HG02938 (cell line): ENCODE measurements at regions not wholly inside any gene's neighbourhood (a gene's known extent, or its start where the extent isn't known, plus 50 kb on each side); places are given as distances from the start of the nearest gene placed in this dataset.
"Not testable (repeated sequence)": the region's sequence is repeated elsewhere in the genome, so short reads cannot be mapped to it uniquely, and the experiment has no call there.

ENCODE experiments used
- ATAC-seq: cut with Tn5 transposase; IDR thresholded peaks from one replicate; pipeline ENCODE4 v1.9.1; 2021; ENCODE audit warnings: mild to moderate bottlenecking, moderate library complexity; ENCODE audit not compliant: unreplicated experiment

DNA sequence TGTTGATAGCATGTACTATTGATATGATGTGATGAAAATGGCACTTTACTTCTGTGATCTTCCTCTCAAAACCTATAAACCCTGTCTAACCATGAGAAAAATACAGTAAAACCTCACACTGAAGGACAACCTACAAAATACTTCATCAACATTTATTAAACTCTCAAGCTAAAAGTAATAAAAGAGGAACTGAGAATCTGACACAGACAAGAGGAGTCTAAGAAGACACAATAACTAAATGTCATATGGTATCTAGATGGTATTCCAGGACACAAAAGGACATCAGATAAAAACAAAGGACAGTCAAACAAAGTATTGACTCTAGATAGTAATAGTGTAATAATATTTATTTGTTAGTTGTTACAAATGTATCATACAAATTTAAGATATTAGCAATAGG is 655.3 kb downstream of the SH3BGRL start:
- ATAC-seq: no peak

DNA sequence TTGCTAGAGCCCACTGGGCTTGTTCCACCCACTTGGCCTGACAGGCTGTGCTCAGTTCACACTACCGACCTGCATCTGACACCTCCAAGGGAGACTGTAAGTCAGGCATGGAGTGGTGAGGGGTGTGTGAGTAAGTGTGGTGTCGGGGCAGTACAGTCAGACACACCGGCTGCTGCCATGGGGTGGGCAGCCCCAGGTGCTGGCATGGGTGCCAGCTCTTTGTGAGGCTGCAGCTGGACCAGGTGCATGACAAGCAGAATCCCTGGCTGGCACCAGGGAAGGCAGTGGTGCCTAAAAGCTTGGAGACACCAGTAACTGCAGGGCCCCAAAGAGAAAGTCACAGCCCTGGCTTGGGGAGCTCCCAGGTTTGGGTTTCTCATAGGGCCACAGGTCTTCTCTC is 665.0 kb downstream of the SH3BGRL start:
- ATAC-seq: no peak

DNA sequence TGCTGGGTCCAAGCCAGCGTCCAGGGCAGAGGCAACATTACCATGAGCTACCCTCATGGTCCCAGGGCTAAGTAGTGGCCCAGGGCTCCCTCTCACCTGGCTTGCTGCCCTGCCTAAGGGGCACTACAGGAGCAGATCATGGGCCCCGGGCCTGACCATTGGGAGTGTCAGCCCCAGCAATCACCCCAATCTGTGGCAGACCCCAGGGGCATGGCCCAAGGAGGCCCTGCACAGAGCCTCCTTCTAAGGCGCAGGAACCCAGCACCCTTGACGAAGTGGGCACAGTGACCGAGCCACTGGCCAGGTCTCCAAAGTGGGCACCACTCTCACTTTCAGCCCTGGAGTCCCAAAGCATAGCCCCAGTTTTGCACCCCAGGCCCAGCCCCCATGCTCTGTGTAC is 667.1 kb downstream of the SH3BGRL start:
- ATAC-seq: no peak

DNA sequence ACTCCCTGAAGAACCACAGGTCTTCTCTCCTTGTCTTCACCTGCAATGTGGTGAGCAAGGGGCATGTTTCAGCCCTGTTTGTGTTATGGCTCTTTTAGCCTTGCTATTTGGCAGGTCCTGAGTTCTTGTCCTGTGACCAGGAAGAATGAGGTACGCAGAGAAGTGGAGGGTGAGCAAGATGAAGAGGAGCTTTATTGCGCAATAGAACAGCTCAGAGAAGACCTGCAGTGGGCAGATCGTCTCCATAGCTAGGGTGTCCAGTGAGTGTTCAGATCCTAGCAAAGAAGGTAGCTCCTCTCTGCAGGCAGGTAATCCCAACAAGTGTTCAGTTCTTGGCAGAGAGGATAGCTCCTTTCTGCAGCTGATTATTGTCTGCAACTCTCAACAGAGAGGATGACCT is 672.9 kb downstream of the SH3BGRL start:
- ATAC-seq: no peak

DNA sequence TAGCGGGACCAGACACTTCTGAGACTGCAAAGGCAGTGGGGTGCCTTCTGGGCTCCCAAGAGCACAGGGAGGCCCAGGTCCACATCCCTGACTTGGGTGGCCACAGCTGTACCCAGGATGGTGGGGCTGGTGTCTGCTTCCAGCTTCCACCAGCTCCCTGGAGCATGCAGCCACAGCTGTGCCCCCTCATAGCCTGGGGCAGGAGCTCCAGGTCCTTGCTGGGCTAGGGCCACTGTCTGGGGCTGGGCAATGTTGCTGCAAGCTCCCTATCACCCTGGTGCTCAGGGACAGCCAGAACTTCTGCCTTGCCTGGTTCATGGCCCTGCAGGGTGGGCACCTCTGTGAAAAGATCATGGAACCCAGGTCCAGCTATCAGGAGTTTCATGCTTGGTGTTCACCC is 673.9 kb downstream of the SH3BGRL start:
- ATAC-seq: no peak

DNA sequence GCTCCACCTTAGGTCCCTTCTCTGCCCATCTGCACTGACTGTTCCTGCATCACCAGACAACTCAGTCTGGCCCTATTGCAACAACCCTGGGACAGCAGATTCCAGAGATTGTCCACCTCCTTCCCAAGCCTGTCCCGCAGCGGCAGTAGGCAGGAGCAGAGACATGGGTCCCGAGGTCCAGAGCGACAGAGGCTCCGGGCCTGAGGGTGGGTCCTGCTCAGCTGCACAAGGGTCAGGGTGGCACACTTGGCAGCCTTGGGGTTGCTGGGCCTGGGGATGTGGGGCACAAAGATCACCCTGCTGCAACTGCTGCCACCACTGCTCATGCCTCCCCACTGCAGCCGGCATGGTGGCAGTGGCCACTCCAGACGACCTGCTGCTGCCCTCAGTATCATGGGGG is 674.5 kb downstream of the SH3BGRL start:
- no peak for ATAC-seq

DNA sequence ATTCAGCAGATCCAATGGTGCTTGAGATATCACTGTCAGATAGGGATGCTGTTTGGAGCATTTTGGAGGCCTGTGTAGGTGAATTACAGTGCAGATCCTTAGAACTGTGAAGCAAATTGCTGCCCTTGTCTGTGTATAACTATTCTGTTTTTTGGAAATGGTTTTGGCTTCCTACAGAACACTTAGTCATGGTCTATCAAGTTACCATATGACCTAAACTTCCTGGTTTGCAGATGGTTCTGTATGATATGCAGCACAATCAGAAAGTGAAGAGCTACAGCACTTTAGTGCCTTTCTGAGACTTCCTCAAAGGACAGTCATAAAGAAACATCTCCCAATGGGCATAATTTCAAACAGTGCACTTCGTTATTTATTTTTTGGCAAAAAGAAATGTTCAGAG is 688.6 kb downstream of the SH3BGRL start:
- ATAC-seq: no peak

DNA sequence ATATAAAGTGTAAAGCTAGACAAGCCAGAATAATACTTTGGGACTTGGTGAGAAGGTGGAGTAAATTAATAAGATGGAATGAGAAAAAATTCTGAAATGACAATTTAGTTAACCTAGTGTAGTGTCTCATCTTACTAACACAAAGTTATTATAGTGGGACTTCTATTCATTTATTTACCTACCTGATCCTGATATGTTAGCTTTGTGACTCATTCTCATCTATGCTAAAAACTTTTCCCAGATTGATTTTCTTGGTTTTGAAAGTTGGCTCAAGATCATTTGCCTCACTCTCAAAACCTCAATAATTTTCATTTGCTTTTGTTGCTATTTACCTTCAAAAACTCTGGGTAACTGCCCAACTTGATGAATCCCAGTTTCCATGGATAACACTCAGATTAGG is 698.6 kb downstream of the SH3BGRL start:
- no peak for ATAC-seq

DNA sequence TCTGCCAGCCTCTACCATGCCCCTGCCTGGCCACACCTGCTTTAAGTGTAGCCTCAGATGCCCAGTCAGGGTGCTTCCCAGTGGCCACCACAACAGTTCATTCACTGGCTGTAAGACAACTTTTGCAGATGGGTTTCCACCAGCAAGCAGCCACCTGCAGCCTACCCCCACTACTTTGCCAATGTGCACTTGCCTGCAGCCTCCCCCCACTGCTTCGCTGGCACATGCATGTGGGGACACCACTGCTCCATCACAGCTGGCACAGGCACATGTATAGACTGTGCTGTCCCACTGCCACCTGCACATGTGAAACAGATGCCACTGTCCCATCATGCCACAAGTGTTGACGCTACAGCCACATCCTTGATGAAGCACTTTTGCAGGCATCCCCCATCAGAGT is 723.9 kb downstream of the SH3BGRL start:
- no peak for ATAC-seq

DNA sequence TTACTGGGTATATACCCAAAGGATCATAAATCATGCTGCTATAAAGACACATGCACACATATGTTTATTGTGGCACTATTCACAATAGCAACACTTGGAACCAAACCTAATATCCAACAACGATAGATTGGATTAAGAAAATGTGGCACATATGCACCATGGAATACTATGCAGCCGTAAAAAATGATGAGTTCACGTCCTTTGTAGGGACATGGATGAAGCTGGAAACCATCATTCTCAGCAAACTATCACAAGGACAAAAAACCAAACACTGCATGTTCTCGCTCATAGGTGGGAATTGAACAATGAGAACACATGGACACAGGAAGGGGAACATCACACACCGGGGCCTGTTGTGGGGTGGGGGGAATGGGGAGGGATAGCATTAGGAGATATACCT is 744.0 kb downstream of the SH3BGRL start:
- not testable (repeated sequence) for ATAC-seq

DNA sequence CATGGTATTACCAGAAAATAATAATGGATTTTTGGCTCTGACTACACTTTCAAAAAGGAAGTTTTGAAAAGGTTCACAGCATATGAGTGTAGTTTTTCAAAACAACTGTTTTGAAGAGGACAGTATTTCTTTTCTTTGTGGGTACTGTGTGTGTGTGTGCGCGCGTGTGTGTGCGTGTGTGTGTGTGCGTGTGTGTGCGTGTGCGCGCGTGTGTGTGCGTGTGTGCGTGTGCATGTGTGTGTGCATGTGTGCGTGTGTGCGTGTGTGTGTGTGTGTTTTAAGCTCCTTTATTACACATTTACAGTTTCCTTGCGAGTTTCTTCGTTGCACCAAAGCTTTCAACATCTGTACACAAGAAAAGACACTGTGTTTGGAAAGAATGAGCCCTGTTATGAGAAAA is 755.4 kb downstream of the SH3BGRL start:
- no peak for ATAC-seq

DNA sequence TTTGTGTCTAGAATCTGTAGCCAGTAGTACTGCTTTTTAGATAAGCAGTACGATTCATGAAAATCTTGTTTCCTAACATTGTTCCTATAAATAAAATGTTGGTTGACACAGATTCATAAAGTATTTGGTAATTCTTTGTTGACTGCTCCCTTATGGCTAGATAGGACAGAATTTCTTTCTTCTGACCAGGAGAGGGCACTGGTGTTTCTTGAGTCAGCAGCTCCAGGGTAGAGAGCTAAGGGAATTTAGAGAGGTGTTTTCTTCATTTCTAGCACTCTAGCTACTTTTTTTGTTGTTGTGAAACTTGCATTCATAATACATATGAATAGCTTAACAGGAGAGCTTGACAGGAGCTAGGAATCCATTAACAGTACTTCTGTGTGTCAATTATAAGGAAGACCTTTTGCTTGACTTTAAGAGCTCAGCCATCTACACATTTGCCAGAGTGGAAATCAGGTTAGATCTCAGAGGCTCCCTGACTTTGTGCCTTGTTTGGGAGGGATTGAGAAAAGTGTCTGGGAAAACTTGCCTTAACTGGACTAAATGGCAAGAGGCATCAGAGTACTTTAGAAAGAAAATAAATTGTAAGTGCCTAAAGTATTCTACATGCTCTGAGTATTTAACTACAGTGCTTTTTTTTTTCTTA is 756.1 kb downstream of the SH3BGRL start:
- ATAC-seq: no peak

DNA sequence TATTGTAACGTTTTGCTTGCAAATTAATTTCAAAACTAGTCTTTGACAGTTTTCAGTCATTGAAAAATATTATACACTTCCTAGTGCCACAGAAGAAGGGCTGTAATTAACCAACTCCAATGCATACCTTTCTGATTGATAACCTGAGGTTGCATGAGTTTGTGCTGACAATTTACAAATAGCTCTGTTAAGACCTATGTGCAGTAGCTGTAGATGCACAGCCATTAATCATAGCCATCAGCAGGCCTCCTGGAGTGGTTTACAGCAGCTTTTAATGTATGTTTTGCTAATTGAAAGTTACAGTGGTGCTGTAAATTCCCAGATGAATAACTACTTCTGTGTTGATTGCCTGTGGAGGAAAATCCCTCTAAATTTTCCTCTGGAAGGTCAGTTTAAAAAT is 758.1 kb downstream of the SH3BGRL start:
- ATAC-seq: no peak

DNA sequence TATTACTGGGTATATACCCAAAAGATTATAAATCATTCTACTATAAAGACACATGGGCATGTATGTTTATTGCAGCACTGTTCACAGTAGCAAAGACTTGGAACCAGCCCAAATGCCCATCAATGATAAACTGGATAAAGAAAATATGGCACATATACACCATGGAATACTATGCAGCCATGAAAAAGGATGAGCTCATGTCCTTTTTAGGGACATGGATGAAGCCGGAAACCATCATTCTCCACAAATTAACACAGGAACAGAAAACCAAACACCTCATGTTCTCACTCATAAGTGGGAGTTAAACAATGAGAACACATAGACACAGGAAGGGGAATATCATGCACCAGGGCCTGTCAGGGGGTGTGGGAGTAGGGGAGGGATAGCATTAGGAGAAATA is 772.5 kb downstream of the SH3BGRL start:
- not testable (repeated sequence) for ATAC-seq

DNA sequence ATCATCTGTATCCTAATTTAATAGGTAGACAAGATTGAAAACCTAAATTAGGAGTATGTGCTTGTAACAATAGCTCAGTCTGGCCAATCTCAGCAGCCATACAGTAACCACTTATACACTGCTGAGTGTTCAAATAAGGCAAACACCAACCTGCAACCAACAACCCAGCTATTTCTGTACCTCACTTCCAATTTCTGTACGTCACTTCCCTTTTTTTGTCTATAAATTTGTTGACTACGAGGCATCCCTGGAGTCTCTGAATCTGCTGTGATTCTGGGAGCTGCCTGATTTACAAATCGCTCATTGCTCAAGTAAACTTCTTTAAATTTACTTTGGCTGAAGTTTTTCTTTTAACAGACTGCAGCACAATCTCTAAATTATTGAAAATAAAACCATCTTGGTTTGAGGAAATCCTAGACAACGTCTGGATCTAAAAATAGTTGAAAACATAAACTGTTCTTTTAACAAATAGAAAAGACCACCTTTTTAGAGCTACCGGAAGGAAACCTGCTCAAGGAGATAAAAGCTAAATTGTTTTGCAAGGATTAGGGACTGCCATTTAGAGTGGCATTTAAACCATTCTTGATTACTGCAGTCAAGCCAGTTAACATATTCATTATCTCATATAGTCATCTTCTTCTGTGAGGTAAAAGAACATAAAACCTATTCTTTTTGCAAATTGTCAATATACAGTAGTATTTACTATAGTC is 778.1 kb downstream of the SH3BGRL start:
- ATAC-seq: no peak

DNA sequence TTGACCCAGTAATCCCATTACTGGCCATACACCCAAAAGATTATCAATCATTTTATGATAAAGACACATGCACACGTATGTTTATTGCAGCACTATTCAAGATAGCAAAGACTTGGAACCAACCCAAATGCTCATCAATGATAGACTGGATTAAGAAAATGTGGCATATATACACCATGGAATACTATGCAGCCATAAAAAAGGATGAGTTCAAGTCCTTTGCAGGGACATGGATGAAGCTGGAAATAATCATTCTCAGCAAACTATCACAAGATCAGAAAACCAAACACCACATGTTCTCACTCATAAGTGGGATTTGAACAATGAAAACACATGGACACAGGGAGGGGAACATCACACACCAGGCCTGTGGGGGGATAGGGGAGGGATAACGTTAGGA is 785.3 kb downstream of the SH3BGRL start:
- ATAC-seq: not testable (repeated sequence)

DNA sequence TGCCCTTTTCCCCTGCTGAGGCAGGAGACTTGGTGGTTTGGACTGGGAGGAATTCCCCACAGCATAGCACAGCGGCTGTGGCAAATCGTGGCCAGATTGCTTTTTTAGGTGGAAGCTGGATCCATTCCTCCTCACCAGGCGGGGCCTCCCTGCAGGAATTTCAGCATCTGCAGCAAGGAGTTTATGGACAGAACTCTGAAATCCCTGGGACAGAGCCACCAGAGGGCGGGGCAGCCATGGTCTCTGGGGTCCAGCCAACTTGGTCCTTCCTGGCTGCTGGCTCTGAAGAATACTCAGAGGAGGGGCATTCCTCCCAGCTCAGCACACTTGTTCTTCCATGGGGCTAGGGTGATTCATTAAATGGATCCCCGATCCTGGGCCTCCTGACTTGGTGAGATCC is 794.3 kb downstream of the SH3BGRL start:
- no peak for ATAC-seq

DNA sequence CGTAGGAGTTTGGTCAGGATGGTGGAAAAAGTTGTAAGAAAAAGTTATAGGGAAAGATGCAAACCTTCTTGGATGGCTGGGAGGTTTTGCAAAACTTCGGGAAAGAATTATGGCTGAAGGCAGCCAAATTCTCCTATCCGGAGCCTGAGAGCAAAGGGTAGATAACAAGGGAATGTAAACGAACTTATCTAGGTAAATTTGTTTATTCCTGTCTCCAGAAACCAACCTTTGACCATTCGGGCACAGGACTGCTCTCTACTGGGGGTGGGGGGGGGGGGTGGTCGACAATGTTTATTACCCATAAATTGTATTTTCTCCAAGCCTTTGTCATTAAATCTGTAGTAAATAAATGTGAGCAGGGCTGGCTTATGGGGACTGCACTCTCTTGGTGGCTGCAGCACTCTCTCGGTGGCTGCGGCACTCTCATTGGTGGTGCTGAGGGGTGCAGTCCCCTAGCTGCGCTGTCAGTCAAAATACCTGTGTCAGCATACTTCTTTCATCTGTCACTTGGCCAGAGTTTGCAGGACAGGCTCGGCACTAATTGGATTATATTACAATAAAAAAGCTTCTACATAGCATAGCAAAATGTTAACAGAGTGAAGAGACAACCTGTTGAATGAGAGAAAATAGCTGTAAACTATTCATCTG is 827.8 kb downstream of the SH3BGRL start:
- no peak for ATAC-seq

DNA sequence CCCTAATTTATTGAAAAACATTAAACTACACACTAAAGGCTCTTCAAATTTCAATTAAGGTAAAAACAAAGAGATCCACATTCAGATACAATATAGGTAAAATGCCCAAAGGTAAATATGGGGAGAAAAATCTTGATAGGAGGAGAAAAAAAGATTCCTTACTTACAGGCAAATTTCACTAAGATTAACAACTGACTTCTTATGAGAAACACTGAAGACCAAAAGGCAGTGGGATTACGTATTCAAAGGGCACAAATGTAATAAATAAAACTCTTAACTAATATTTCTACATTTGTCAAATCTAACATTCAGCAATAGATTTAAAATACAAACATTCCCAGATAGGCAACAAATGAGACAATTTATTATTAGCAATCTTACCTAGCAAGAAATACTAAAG is 829.3 kb downstream of the SH3BGRL start:
- ATAC-seq: no peak

DNA sequence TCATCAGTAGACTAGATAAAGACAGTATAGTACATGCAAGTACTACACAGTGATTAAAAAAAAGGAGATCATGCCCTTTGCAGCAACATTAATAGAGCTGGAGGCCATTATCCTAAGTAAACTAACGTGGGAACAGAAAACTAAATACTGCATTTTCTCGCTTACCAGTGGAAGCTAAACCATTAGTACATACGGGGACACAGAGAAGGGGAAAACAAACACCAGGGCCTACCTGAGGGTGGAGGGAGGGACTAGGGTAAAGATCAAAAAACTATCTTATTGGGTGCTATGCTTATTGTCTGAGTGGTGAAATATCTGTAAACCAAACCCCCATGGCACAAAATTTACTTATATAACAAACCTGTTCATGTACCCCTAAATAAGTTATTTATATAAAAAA is 836.9 kb downstream of the SH3BGRL start:
- no peak for ATAC-seq

DNA sequence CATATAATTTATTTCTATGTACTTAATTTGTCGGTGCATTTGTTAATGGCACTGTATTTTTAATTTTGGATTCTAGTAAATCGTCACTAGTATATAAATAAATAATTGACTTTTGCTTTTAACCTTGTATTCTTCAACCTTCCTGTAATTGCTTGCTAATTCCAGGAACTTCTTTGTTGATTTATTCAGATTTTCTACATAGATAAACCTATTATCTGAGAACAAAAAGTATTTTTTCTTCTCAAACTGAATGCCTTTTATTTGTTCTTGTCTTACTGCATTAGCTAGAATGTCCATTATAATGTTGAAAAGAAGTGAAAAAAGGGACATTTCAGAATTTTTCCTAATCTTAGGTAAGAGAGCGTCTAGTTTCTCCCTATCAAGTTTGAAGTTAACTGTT is 839.1 kb downstream of the SH3BGRL start:
- ATAC-seq: no peak

DNA sequence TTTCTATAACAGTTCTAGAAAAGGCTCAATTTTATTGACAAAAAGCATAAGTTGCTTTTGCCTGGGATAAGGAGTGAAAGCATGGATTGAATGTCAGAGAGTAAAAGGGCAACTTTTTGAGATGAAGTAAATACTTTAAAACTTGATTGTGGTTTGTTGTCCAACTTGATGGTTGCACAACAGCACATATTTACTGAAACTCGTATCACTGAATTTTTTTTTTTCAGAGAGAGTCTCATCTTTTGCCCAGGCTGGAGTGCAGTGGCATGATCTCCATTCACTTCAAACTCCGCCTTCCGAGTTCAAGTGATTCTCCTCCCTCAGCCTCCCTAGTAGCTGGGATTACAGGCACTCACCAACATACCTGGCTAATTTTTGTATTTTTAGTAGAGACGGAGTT is 856.8 kb downstream of the SH3BGRL start:
- ATAC-seq: no peak
